CMK (cell line): ENCODE measurements at regions not wholly inside any gene's neighbourhood (a gene's known extent, or its start where the extent isn't known, plus 50 kb on each side); places are given as distances from the start of the nearest gene placed in this dataset.

Experiments
- DNase-seq: peaks from one replicate; pipeline ENCODE4 v3.0.0-alpha.2; 2010; ENCODE audit warnings: low read depth

DNA sequence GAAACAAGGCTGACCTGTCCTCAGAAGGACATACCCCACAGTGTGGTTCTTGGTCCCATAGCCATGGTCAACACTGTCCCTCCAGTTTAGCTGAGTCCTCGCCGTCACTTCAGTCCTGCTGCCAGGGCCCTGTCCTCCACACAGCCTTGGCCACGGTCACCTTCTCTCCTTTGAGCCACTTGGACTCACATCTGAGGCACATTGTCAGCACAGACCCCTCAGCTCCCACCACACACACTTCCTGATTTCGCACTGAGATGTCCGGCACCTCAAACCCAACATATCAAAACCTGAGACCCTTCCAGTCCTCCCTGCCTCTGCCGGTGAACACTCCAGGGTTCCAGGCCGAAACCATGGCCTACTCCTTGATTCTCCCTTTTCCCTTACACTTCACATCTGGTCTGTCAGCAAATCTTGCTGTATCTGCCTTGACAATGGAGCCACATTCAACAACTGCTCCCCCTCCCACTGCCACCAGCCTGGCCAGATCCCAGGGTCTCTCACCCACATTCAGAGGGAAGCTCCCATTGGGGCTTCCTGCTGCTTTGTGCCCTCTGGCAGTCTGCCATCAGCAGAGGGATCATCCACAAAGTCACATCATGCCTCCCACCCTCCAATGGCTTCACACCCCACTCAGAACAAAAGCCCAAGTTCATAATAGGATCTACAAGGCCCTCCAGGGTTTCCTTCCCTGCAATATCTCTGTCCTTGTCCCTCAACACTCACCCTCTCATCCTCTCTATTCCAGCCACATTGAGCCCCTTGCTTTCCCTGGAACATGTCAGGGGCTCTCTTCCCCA, 219.6 kb upstream of the SHH start:
- no peak for DNase-seq

GRCh38 chr7:156029460-156030007, 217.3 kb upstream of the SHH start:
- no peak for DNase-seq

DNA sequence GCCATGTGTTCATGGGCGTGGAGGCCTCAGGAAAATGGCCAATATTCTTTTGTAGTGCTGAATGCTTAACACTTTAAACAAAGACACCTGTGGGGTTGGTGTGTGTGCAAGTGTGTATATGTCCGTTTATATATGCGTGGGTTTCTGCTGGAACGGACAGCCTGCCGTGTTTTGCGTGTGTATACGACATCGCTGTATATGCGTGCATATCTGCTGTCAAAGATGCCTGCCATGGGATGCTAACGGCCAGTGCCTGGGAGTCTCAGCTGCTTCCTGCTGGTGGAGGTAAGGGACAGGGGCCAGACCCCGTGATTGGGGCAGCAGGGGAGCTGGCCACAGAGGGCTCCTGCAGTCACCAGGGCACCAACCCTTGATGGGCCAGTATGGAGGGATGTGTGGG, 216.3 kb upstream of the SHH start:
- DNase-seq, result no peak

DNA sequence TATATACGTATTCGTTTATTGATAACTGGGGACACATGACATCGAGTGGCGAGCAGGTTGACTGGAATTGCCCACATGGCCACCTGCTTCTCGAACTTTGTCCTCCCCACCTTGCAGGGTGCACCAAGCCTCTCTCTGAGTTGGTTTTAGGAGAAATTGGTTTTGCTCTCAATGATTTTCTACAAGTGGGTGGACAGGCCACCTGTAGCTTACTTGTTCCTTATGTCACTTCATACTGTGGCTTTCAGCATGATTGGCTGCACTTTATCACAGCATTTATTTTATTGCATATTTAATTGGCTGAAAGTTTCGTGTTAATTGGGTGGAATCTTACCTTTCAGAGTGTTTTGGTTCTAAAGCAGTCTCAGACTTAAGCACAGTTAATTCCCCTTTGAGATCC, 215.6 kb upstream of the SHH start:
- DNase-seq, result no peak

- DNase-seq, result no peak
Observed at GRCh38 chr7:156026603-156027002, 214.3 kb upstream of the SHH start.

DNA sequence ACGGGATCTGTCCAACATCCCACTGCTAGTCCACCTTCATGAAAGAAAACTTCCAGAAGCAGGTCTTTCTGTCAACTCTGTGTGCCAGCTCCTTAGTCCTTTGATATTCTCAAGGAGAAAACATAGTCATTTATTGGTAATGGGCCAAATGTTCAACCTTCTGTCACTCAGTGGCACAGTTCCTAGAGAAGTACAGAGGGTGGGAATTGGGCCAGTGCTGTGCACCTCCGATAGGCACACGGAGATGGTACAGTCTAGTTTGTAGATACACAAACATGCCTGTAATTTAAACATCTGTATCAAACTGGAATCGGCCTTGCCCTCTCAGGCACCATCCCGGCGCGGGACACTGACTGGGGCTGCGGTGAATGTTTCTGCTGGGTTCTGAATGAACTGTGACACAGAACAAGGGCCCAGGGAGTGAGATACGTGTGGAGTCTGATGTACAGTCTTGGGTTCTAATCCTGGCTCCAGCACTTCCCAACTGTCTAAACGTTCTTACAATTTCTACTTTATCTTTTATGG, 213.9 kb upstream of the SHH start:
- DNase-seq, result no peak

GRCh38 chr7:156025675-156026074, 213.4 kb upstream of the SHH start:
- DNase-seq, result no peak

DNA sequence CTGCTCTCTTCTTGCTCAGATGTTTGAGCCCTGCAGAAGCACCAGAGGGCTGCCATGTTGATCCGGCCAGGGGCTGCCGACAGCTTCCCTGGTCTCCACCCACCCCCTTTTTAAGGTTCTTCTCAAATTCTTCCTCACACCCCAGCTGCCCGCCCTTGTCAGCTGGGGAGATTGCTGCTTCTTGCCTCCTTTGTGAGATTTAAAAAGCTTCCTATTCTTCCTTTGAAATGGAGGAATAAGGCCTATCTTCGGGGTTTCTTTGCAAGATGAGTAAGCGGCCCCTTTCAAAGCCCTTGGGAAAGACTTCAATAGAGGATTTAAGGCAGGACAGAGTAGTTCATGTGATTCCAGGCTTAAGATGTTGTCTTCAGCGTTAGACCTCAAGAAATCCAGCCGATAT, 211.9 kb upstream of the SHH start:
- DNase-seq, result no peak

GRCh38 chr7:156022483-156023459, 210.5 kb upstream of the SHH start:
- DNase-seq, result no peak

GRCh38 chr7:156021471-156021870, 209.2 kb upstream of the SHH start:
- no peak for DNase-seq

DNA sequence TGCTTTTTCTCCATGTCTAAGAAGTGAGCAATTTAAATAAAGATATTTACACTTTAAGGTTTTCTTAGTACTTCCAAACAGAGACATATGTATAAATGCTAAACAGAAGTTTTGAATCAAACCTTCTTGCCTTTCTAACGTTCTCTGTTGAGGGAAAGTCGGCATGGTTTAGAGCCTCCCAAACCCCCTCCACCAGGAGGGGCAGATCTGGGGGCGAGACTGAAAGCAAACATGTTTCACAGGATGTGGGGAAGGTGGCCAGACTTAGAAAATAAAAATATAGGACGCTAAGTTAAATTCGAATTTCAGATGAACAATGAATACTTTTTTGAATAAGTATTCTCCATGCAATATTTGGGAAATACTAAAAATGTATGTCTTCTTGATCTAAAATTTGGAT, 208.3 kb upstream of the SHH start:
- DNase-seq, result no peak

- no peak for DNase-seq
Observed at GRCh38 chr7:156019776-156020565, 207.7 kb upstream of the SHH start.

GRCh38 chr7:156019308-156019707, 207.0 kb upstream of the SHH start:
- DNase-seq, result no peak

GRCh38 chr7:156017916-156018700, 205.8 kb upstream of the SHH start:
- no peak for DNase-seq

GRCh38 chr7:156017431-156017830, 205.2 kb upstream of the SHH start:
- DNase-seq, result no peak

DNA sequence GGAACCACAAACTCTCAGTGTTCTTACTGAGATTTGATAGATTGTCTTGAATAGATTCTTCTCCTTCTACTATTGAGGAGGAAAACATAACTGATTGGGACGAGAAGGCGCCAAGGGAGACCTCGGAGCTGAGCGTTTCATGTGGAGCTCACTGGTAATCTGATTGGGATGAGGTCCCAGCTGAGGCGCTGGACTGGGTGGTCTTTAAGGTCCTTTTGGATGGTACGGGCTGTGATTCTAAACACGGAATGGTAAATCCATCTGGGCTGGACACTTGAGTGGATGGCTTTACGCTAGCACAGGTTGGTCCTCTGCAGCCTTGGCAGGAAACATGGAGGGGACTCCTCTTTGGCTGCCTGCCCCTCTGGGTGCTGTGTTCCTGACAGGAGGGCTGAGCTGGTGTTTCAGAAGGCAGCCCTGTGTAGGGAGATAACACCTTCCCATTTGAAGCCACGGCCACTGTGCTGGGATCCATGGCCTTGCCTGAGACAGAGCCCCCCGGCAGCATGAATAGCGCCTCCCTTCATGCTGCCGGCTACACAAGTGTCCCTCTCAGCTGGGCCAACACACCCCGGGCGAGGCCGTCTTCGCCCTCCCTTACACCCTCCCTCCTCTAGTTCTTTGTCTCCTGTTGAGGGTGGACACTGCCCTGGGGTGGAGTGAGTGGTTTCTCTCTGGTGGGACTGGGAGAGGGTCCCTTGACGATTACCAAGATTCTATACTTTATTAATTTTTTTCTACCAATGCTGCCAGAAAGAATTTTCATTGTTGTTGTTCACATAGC, 203.2 kb upstream of the SHH start:
- no peak for DNase-seq

DNA sequence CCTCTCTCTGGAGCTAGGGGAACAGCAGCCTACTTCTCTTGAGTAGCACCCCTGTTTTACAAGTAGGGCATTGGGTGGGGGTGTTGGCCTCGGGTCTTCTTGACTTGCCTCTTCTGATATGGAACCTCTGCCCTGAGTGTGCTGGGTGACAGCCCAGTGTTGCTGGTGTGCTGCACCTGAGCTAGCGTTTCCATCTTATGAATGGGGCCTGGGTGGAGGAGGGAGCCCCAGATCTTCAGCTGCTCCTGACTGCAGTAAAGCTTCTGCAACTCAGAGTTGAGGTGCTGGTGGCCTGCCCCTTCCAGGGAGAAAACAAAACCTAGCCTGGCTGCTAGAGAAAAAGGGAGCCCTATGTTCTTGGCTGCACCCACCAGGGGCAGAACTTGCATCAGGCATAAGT, 202.5 kb upstream of the SHH start:
- DNase-seq, result no peak

- DNase-seq, result no peak
Observed at GRCh38 chr7:156014201-156014600, 201.9 kb upstream of the SHH start.

GRCh38 chr7:156012412-156012811, 200.1 kb upstream of the SHH start:
- no peak for DNase-seq

- no peak for DNase-seq
Observed at GRCh38 chr7:156009569-156009968, 197.3 kb upstream of the SHH start.
